ENCODE measurements at regions not wholly inside any gene's neighbourhood (a gene's known extent, or its start where the extent isn't known, plus 50 kb on each side); places are given as distances from the start of the nearest gene placed in this dataset.

DNA sequence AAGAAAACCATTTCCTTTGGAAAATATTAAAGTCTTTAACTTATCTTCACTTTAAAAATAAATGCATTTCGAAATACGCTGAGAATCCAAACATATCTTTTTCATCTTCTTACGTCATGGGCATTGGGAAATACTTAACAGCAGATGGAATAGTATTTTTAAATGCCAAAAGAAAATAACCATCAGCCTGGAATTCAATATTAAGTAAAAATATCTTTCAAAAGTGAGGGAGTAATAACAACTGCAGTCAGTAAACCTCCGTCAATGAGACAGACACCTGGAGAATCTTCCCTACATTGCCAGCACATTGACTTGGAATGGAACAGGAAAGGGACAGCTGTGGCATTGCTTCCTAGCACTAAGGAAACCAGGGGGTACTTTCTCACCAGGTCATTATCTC, 290.4 kb upstream of the TNP1 start:
- no peak for DNase-seq

GRCh38 chr2:217149087-217149660, 289.3 kb upstream of the TNP1 start:
- no peak for DNase-seq

GRCh38 chr2:217147818-217148217, 288.0 kb upstream of the TNP1 start:
- no peak for DNase-seq

DNA sequence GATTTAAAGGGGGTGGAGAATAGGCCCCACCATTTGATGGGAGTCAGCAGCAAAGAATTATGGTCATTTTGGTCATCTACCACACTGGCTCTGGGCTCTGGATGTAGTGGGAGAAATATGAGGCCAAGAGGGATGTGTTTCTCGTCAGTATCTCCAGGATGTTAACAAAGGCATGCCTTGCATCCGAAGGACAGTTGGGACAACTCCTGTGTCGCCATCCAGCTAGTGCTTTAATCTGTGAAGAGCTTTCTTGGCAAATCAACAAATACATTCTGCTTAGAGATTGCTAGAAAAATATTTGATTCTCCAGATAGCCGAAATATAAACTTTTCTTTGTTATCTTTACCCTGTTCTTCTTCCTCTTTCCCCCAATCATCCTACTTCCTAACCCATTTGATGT, 287.1 kb upstream of the TNP1 start:
- DNase-seq: no peak

- no peak for DNase-seq
Observed at GRCh38 chr2:217142649-217143266, 282.9 kb upstream of the TNP1 start.

GRCh38 chr2:217138284-217138683, 278.4 kb upstream of the TNP1 start:
- DNase-seq: no peak

- no peak for DNase-seq
Observed at GRCh38 chr2:217127744-217128143, 267.9 kb upstream of the TNP1 start.

- no peak for DNase-seq
Observed at GRCh38 chr2:217125014-217125413, 265.1 kb upstream of the TNP1 start.

DNA sequence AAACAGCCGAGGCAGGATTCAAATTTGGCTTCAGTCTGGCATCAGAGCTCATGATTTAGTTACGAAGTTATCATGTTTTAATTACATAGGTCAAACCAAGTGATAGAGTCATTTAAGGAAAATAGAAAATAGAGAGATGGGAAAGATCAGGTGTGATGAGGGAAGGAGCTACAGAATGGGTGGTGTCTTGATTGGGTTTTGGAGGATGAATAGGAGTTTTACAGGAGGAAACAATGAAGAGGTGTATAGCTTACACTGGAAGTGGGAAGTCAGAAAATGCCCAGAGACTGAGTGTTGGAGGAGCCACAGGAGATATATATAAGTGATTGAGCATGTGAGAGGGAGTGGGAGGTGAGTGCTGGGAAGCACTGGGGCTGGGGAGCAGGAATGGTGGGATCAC, 264.2 kb upstream of the TNP1 start:
- DNase-seq: no peak

DNA sequence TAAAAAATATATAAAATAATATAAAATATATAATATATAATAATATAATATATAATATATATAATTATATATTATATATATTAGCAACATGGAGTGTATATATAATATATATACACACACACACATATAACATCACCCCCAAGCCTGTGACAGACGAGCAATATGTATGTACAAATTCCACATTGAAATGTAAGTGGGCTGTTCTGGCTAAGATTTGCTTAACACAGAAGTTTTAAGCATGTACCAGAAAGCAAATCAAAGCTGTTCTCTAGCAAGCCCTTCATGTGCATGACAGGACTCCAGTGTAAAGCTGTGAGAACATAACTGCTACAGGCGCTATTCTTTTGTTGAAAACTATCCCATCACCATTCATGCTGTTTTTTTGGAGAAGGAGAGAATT, 261.7 kb upstream of the TNP1 start:
- no peak for DNase-seq

GRCh38 chr2:217120429-217120828, 260.6 kb upstream of the TNP1 start:
- DNase-seq: no peak

DNA sequence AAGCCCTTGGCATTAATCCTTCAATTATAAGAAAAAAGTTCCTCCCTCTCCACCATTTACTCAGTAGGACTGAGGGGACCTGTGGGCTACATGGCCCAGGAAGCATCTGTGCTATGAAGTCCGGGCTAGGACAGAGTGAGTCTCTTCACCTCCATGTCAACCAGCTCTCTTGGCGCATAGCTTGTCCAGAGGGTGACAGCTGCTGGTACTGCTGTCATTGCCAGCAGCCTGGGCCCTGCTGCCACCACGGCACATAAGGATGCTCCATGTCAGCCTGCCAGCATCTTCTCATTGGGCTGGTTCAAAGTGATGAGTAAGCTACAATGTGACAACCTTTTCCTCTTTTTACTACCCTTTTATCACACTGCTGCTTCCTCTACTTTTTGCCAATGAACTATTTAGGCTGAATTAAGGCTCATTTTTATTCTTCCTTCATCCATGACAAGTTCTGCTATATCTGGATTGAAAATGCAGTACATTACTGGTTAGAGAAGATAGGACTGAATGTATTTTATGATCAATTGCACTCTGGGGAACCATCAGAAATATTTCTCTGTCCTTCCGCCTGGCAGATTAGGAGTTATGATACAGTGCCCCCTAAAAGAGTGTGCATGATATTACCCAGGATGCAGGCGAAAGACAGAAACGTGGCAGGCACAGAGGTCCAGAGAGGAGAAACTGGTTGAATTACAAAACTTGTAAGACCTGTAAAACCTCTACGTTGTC, 258.9 kb upstream of the TNP1 start:
- DNase-seq: no peak

GRCh38 chr2:217117523-217117922, 257.7 kb upstream of the TNP1 start:
- DNase-seq: no peak

DNA sequence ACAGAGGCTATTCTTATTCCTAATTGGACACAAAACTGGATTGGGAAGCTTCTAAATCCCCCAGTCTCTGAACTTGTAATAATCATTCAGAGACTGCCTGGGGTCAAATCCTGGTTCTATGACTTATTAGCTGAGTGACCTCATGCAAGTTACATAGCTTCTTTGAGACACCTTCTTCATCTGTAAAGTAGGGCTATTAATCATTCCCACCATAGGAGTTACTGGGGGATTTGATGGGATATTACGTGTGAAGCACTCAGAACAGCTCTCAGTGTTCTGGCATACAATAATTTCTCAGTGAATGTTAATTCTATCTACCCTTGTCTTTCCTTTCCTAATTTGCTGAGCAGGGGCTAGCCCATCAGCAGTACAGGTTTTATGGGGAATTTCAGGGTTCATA, 256.7 kb upstream of the TNP1 start:
- no peak for DNase-seq

DNA sequence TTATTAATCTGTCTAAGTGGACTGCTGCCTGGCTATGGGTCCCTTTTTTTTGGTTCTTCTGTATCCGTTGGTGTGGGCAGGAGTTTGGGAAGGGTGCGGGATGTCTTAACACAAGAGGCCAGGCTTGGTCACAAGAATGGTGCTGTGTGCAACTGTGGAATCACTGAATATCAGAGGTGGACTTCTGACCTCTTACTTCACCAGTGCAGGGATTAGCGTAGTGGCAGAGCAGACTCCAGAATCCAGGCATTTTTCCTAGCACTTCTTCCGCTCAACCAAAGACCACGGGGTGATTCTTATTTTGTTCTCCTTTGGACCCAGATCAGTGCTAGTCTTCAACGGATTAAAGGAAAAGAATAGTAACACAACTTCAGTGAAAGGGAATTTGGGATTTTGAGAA, 254.3 kb upstream of the TNP1 start:
- no peak for DNase-seq

GRCh38 chr2:217113491-217113890, 253.6 kb upstream of the TNP1 start:
- DNase-seq: peak; percentile 31

- no peak for DNase-seq
Observed at GRCh38 chr2:217110550-217110949, 250.7 kb upstream of the TNP1 start.

DNA sequence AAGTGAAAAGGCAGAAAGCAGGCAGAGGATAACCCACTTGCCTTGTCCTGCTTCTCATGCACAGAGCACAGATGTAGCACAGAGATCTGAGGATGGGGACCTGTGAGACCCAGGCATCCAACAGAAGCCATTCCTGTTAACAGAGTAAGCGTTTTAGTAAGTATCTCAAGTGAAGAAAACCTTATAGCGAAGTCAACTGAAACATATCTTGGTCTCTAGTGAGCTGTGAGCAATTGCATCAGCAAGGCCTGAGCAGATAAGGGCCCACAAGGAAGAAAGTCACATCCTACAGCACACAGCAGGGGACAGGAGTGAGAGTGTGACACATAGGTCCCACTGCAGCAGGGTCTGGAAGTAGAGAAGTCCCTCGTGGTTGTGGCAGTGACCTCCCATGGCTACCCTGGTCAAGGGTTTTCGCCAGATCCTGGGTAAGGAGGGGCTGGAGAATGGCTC, 248.7 kb upstream of the TNP1 start:
- DNase-seq: no peak

GRCh38 chr2:217108086-217108485, 248.2 kb upstream of the TNP1 start:
- DNase-seq: no peak

GRCh38 chr2:217107480-217107879, 247.6 kb upstream of the TNP1 start:
- no peak for DNase-seq

DNA sequence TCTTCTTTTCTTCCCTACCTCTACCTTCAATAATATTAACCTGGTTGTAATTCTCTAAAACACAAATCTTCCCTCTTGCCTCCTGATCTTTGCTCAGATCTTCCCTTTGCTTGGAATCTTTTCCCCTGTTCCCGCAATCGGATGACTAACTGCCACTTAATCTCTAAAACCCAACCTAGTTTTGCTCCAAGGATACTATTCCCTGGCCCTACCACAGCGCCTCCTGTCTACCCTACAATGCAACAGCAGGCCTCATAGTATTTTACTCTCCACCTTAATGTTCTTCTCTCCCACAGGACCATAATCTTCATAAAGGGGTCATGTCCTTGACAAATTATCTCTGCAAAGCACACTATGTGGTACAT, 246.8 kb upstream of the TNP1 start:
- no peak for DNase-seq

DNA sequence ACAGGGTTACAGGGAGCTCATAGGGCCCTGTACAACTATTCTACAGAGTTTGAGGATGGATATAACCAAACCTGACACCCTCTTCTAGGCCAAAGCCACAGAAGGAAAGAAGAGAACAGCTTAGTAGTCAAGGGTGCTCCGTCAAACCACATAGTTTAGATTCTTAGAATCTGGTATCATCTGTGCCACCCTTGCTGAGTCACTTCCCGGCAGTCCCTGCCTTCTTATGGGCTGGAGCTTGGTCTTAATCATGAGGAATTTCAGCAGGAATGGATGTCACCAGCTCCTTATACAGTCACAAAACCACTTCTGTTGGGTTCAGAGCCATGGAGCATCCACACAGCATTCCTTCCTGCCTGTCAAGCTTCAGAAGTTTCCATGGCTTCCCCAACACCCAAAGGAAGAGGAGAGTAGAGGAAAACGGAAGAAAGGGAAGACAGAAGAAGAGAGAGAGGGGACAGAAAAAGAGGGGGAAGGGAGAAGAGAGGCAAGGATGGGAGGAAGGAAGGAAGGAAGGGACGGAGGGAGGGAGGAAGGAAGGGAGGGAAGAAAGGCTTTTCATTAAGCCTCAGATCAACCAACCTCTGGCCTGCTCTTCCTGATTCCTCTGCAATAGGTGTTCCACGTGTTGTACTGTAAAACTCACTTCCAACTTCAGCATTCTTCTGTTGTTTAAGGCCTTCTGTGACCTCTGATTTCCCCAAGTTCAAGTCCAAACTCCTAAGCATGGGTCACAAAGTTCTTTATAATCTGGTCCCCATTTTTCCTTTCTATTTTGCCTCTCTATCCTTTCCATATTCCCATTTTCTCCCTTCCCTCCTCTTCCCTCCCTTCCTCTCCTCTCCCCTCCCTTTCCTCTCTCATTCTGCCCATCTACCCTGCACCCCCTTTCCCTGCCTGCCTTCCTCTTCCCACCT, 246.1 kb upstream of the TNP1 start:
- no peak for DNase-seq

DNA sequence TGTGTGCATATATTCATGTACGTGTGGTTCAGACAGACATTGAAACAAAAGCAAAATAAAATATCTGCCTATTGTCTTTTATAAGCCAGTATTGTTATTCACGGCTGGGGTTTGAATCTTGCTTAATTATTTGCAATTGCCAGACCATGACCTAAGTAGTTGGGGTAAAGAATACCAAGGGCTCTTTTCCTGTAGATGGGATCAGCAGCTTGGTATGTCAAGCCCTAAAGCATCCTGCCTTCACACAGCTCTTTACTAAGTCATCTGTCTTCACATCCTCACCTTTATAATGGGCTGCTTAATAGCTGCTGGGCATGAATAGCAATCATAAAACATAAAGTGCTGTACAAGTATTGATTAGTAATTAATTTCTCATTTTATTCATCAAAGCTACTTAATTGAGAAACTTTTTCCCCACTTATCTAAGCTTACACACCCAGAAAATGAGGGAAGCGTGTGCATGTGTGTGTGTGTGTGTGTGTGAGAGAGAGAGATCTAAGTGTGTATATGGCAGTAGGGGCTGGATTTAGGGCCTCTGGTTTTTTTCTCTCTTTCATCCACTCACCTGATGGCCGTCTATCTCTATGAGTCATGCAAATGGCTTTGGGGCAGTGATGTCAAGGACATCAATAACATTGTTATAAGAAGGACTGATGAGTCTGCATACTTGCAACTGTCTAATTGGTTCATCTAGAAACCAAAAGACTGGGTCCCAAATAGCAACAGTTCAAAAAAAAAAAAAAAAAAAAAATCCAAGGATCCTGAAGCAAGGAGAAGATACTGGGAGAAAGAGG, 244.1 kb upstream of the TNP1 start:
- no peak for DNase-seq

All from DMS79 treated with DMSO at 0.1 percent for 48 hours (cell line).